HPDE6-E6E7 (cell line): ENCODE measurements at regions not wholly inside any gene's neighbourhood (a gene's known extent, or its start where the extent isn't known, plus 50 kb on each side); places are given as distances from the start of the nearest gene placed in this dataset.

Experiments used
- DNase-seq: peaks from one replicate; pipeline ENCODE4 v3.0.0; 2011; ENCODE audit warnings: missing footprints; ENCODE audit errors: extremely low spot score

DNA sequence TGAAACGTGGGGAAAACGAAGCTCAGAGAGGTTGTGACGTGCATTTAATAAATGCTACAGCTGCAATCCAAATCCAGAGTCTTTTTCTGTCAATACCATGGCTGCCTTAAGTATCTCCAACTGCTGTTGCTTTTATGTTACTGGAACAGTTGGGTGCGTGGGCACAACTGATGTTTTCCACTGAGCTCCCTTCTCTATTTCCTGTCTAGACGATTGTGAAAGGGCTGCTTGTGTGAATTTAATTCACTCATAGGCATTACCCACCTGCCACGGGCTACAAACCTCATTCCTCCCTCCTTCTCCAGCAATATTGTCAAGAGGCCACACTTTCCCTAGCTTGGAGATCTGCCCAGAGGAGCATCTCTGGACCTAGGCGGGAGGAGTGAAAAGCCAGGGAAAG, 526.0 kb downstream of the MID1IP1 start:
- DNase-seq, result no peak

DNA sequence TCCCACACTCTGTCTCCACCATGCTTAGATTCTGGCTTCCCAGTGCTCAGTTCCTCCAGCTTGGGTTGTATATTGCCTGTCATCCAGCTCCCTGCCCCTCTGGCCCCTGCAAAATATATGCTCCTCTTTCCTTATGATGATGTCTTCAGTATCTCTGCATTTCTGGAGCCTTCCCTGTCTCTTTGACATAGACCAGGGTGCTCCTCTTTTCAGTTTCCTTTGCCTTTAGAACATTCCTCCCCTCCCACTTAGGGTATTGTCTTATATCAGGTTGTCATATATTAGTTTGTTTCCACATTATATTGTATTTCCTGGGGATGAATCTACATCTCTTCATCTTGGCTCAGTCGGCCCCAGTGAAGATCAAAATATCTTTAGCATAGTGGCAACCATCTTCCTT, 526.4 kb downstream of the MID1IP1 start:
- DNase-seq, result no peak

DNA sequence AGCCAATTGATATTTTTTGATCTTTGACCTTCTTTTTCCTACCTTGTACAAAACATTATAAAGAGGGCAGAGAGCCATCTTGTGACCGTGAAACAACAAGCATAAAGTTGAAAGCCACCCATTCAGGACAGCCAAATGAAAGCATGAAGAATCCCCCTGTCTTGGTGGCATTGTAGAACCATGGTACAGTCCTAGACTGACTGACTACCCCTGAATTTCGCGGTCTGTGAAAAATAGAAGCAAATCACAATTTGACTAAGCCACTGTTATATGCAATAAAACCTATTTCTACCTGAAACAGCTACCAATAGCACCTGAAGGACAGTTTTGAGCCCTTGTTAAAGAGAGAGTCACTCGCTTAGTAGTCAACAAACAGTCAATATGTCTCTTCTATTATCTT, 527.4 kb downstream of the MID1IP1 start:
- DNase-seq, result no peak

DNA sequence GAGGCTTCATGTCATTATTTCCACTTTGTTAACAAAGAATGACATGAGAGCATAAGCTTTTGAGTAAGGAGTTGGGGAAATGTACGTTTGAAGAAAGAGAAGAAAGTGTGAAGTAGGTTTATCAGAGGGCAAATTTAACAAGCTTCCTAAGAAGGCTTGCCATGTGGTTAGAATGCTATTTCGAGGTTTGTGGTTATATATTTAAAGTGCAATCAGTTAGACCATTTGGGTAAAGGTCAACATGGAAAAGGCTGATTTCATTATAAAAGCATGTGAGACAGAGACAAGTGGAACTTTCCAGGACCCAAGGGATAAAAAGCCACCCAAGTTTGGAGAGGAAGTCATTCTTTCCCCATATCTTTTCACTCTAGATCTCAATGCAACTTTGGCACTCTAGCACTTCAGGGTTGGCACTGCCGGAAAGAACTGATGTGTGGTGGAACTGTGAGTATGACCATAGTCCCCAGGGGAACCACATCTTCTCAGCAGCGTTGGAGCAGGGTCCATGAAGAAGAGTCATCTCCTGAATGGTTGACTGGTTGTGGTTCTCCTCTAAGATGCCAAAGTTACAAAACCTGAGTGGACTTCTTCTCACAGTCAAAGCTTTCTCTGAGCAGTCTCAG, 529.9 kb downstream of the MID1IP1 start:
- DNase-seq, result no peak

DNA sequence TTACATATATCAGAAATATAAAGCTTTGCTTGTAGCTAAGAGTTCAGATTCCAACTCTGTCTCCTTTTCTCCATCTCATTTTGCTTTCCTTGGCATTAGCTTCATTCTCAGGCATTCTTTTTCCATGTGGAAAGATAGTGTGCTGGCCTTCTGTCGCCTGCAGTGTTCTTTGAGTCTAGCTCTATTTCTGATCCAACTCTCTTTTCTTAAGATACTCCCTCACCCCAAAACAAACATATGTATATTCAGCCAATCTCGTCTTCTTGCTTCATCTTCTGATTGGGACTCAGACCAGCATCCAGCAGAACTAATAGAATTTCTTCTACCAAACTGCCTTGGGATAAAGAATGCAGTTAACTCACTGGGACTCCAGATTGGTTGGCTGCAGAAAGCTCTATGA, 532.2 kb downstream of the MID1IP1 start:
- no peak for DNase-seq

DNA sequence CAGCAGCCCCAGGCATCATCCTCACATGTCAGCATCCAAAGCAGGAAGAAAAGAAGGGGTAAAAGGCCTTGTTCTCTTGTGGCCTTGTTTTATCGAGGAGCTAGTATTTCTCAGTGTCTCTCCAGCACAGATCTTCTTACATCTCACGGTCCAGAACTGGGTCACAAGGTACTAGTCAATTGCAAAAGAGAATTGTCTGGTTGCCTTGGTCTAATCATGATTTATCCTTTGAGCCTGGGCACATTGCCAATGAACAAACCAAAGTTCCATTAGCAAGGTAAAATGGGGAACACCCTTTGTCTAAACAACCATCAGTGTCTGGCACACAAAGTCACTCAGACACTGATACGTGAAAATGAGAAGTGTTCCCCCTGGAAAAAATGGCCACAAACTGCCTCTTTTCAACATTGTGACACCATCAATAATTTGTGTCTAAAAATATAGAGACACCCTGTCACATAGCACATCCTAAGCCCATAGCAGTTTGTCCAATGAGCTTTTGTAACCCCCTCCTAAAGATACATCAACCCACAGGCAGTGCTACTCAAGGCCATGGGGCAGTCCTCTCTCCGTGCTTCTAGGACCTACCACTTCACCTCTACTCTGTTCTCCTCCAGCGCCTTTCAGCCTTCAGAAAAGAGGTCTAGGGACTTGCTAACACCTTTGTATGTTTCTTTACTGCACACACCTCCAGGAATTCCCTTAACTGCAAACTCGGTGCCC, 534.4 kb downstream of the MID1IP1 start:
- DNase-seq, result no peak

DNA sequence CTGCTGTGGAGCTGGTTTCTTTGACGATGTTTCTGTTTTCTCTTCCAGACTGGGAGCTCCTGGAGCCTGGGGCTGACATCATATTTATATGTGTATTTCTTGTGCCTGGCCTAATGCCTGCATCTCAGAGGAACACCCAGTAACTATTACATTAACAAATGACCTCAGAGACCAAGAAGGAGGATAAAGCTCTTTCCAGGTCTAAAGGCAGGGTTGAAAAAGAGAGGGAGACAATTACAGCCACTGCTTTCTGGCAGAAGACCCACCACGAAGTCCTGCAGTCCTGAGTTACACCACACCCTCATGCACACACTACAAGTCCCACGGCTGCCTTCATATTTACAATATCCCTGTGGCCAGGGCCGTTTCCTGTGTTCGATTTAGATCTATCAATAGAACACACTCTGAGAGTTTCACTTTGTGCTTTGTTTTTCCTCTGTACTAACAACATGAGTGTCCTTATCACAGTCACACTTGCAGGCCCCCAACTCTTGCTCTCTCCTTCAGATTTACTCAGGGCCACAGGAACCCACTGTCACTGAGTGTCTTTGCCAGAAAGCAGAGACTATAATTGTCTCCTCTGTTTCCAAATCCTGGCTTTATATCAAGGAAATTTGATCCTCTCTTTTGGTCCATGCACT, 535.5 kb downstream of the MID1IP1 start:
- DNase-seq, result no peak

DNA sequence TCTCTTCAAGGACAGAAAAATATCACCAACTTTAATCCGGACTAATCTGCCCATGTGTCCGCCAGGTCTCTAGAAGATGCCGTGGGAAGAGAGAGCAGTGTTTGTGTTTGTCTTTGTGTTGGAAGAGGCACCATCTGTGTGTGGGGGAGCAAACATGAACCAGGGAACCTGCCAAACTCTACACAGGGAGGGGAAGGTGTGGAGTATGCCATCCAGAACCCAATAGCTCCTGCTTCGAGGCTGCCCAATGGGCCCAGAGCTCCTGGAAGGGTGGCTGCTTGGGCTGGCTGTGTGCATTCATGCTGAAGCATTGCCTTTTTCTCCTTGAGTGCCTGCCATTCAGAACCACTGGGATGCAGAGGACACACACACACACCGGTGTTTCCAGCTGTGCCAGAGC, 536.2 kb downstream of the MID1IP1 start:
- DNase-seq, result no peak

DNA sequence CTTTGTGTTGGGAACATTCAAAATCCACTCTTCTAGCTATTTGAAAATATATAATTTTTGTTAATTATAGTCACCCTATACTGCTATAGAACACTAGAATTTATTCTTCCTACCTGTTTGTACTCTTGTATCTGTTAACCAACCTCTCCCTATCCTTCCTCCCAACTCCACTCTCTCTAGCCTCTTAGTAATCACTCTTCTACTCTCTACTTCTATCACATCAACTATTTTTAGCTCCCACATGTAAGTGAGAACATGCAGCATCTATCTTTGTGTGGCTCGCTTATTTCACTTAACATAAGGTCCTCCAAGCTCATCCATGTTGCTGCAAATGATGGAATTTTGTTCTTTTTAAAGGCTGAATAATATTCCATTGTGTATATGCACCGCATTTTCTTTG, 537.3 kb downstream of the MID1IP1 start:
- no peak for DNase-seq

DNA sequence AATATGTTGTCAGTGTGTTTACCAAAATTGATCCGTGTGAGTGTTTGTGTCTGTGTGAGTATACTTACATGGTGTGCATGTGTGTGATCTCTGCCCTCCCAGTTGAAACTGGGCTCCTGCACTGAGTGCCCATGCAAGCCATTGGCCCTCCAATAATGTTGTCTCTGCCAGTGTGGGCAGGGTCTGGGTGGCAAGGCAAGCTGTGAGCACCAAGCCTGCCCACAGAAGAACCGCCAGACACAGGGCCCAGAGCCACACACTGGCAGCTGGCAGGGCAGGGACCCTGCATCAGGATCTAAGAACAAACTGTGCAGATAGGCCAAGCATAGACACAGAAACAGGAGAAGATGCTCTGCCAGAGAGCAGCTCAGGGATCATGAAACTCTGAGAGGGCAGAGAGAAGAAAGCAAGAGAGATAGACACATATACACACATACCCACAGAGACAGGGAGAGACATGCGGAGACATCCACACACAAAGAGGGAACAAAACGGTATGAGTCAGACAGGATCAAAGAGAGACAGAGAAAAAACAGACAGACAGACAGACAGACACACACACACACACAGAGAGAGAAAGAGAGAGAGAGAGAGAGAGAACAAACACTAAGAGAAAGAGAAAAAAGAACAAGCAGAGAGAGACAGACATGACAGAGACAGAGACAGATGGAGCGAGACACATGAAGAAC, 555.0 kb downstream of the MID1IP1 start:
- DNase-seq, result no peak

DNA sequence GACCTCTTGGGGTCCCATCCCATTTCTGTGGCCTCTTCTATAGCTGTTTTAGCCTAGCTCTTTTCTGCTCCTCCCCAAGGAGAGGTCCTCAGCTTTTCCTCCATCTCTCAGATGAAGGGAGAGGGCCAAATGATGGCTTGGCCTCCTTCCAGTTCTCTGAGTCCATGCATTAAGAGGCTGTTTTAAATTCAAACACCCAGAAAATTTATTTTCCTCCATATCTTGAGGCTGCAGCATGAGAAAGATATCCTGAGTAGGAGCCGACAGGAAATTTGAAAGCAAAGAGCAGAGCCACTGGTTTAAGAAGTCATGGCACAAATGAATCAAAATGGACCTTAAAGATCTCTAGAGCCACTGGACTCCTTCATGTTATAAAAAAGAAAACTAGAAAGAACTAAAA, 558.8 kb downstream of the MID1IP1 start:
- DNase-seq, result no peak

DNA sequence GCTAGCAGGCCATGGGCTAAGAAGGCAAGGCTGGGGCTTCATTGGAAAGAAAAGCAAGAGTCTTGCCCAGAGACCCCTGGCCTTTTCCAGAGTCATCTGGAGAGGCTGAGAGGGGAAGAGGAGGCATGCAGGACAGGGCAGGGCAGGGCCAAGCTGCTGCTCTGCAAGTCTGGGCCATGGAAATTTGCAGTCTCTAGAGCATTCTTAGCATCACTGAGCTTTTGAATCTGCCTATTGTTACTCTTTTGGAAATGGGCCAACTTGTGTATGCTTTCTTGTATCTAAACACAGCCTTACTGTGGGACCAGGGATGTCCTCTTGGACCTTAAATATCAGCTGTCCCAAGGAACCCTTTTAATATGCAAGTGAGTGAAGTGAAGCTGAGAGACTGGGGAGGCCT, 560.5 kb downstream of the MID1IP1 start:
- no peak for DNase-seq

DNA sequence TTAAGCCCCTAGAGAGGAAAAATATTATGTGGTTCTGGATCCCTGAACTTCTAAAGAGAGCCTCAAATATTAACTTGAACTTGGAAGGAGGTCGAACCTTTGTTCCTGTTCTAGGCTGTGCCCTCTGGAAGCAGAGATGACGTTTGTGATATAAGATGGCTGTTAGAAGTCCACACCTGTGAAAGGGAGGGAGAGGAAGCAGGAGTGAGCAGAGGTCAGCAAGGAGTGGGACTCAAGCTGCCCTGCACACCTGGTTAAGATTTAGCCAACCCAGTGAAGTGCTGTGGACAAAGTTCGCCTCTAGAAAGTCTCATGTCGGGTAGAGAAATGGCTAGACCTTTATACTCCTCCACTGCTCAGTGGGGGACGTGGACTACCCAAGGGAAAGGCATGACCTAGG, 566.2 kb downstream of the MID1IP1 start:
- no peak for DNase-seq

DNA sequence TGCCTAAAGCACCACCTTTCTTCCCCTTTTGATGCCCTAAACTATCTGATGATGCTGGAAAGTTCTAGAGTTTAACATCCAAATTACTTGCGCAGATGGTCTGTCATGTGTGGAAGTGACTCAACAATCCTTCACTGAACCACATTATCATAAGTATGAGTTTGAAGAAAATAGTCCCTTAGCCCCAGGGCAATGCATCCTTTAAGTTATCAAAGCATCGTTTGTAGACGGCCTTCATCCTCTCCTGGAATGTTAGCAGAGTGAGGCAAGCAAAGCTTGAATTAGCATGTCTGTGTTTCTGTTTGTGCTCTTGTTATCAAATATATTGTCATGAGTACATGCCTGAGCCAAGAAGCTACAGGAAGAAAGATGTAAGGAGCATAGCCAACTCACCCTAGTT, 570.9 kb downstream of the MID1IP1 start:
- DNase-seq, result no peak

DNA sequence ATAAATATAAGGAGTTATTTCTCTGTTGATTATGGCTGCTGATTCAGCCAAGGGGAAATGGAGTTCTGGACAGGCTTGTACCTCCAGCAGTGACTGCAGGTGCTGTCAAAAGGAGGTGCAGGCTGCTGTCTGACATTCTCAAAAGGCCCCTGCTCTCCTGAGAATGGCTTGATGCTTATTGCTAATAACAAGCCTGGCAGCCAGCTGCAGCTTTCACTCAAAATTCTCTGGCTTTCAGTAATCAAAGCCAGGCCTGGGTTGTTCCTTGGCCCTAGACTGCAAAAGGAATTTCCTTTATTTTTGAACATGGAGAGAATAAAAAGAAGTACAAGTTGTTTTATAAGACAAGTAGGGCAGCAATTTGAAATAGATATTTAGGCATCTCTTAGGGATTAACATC, 575.9 kb downstream of the MID1IP1 start:
- no peak for DNase-seq

DNA sequence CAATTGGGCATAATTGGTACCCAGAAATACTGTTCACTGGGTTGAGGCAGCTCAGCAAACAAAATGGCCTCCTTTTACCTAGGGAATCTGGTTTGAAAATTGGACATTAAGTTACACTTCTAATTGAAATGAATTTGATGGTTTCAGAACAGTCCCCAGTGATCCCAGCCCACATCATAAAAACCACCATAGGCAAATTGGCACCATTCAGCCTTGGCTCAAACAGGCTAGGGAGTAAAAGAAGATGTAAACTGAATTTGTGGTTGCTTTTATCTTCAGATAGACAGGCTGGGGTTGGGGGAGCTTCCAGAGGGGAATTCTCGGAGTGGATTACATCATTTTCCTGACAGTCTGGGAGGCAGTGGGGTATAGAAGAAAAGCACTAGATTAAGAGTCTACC, 576.5 kb downstream of the MID1IP1 start:
- no peak for DNase-seq

DNA sequence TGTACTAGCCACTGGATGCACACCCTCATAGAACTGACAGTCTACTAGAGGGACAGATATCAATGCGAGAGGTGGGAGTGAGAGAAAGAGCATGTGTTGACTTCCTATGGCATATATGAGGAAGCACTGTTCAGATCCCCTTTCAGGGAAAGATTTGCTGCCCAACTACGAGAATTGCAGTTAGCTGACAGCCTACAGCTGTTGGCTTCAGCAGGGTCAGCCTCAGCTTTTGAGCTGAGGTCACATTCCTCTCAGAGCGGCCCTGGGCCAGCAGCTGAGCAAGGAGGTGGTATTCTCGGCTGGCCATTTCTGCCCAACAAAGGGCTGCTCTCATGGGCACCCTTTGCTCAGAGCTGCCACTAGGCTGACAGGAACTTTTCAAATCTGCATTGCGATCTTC, 580.2 kb downstream of the MID1IP1 start:
- no peak for DNase-seq

DNA sequence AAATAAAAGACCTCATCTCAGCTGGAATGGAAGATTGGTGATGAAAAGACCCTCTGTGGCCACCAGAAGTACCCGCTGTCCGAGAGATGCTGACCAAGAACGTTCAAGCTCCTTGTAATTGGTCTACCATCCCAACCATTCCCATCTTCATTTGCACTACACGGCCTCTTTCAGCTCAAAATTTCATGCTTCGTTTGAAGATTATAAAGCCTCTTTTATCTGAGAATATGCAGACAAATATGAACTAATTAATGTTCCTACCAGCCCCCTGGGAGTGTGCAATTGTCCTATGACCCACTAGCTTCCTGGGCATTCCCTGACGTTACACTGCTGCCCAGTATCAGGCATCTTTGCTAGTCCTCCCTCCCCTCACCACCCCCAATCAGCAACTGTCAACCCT, 583.7 kb downstream of the MID1IP1 start:
- DNase-seq, result no peak

DNA sequence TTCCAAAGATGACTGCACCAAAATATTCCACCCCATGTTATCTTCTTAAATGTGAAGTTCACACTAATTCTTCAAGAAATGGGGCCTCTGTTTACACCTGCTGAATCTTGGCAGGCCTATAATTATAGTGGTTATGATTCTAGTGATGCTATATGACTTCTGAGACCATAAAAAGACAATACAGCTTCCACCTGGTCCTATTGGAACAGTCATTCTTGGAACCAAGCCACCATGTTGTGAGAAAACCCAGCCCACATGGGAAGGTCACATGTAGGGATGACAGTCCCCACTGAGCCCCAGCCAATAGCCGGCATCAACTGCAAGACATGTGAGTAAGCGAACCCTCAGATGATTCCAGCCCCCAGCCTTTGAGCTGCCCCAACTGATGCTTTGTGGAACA, 587.5 kb downstream of the MID1IP1 start:
- DNase-seq, result no peak

DNA sequence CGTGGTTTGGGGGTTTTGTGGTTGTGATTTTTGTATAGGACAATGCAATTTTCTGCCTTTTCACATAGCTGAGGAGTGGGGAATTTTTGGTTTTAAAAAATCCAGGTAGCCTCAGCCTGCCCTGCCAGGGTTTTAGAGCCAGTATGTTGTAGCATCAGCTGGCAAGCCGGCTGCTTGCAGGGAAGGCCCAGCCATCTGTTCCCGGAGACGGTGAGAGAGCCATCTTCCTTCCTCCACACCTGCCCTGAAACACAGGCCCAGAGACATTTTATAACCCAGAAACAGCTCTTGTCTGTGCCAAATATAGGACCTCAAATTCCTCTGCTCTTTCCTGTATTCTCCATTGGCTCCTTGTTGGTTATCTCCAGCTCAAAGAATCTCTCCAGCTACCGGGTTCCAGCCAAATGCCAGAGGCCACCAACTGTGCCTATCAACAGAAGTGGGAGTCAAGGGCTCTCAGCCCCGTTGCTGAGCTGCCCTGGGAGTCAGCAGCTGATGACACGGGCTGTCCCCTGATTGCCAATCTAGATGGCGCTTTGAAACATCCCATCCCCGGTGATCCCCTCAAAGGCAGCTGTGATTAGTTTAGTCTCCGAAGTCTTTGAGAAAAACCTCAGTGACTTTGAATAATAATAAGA, 595.2 kb downstream of the MID1IP1 start:
- no peak for DNase-seq

DNA sequence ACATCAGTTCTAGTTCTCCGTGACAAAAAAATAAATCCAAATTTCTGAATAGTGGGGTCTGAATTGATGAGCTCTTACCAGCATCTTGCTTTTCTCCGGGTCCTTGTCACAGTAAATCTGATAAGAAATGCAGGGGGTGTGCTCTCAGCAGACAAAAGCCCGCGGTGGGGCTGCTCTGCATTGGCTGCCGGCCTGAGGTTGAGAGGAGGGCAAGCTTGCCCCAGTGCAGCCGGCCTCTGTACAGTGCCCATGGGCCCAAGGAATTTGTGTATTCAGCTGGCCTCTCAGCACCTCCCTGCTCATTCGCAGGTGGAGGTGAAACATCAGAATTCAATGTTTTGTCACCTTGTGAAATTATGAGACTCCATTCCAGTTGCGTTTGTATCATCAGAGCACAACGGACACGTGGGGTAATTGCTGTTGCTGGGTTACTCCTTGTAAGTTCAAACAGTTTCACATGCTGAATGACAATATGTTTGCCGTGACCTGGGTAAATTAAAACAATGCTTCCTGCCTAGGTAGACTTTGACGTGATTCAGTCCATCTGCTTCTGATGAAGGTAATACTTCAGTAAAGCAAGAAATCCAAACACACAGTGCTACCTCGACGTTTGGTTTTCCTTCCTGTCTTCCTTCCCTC, 596.4 kb downstream of the MID1IP1 start:
- DNase-seq, result no peak
